Effector memory CD4-positive, alpha-beta T cell (primary cell): ENCODE measurements at regions not wholly inside any gene's neighbourhood (a gene's known extent, or its start where the extent isn't known, plus 50 kb on each side); places are given as distances from the start of the nearest gene placed in this dataset.

ENCODE experiments used
- DNase-seq, 3 donors: peaks; one replicate each; pipeline ENCODE4 v3.0.0-alpha.2; 2020
- H3K27ac ChIP-seq: 2 replicates; pipeline ENCODE4 v1.7.0; 2013; ENCODE audit warnings: mild to moderate bottlenecking, low read length, moderate library complexity; ENCODE audit not compliant: insufficient read depth, poor library complexity, severe bottlenecking
- H3K27me3 ChIP-seq: replicated peaks from 2 replicates; pipeline ENCODE4 v1.7.0; 2013; ENCODE audit warnings: mild to moderate bottlenecking, low read length; ENCODE audit not compliant: insufficient read depth, control insufficient read depth, poor library complexity, severe bottlenecking
- H3K36me3 ChIP-seq: 2 replicates; pipeline ENCODE4 v1.7.0; 2013; ENCODE audit warnings: mild to moderate bottlenecking, low read length, moderate library complexity; ENCODE audit not compliant: control insufficient read depth, insufficient read depth
- H3K4me1 ChIP-seq: 2 replicates; pipeline ENCODE4 v1.7.0; 2013; ENCODE audit warnings: low read length, mild to moderate bottlenecking; ENCODE audit not compliant: control insufficient read depth, insufficient read depth, poor library complexity, severe bottlenecking
- H3K4me3 ChIP-seq: 2 replicates; pipeline ENCODE4 v1.7.0; 2013; ENCODE audit warnings: low read length, low read depth, mild to moderate bottlenecking; ENCODE audit not compliant: insufficient read depth, poor library complexity, severe bottlenecking
- H3K9me3 ChIP-seq: 2 replicates; pipeline ENCODE4 v1.7.0; 2013; ENCODE audit warnings: mild to moderate bottlenecking, low read length, moderate library complexity; ENCODE audit not compliant: control insufficient read depth

GRCh38 chr11:80441821-80442220 is 1001.0 kb upstream of the TENM4 start:
- Histone ChIP-seq H3K27me3 (no peaks in the 10 kb centered on the region), H3K27ac (no peak overlapping the region), H3K4me3 (no peak overlapping the region), H3K9me3 (no peaks in the 10 kb centered on the region), H3K4me1 (no peaks in the 10 kb centered on the region), H3K36me3 (no peaks in the 10 kb centered on the region)
- no peak for DNase-seq

DNA sequence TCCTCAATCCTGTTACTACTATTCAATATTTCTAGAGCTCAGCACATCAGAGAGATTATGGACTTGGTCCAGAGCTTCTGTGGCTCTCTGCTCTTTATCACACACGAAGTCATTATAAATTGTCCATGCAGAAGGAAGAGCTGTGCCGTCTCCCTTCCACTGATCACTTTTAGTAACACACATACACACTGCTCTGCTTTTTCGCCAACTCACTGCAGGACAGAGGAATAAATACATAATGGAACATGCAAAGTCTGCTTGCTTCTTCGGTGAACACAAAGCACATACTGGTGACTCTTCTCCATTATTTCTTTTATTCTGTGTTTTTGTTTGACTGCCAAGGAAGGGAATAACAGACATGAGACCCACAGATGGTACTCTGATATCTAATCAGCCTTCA is 1000.0 kb upstream of the TENM4 start:
- no peaks in the 10 kb centered on the region for H3K4me1 ChIP-seq
- DNase-seq, result no peak
- no peaks in the 10 kb centered on the region for H3K9me3 ChIP-seq
- H3K27me3 ChIP-seq, result no peaks in the 10 kb centered on the region
- H3K4me3 ChIP-seq, result no peak overlapping the region
- no peak overlapping the region for H3K27ac ChIP-seq
- H3K36me3 ChIP-seq, result no peaks in the 10 kb centered on the region

DNA sequence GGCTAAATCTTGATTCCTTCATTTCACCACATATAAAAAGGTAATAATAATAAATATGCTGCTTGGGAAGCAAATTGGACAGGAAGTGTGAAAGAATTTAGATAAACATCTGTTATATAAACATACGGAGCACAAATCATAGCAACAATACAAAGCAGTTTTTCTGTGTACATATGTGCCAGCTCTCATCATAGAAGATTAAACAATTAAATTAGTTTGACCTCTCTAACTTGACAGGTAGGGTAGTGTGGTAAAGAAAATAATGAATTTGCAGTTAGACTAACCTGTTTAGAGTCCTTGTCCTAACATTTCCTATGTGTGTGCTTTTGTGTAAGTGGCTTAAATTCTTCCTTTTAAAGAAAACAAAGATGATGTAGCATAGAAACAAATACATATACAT is 995.7 kb upstream of the TENM4 start:
- H3K9me3 ChIP-seq, result no peaks in the 10 kb centered on the region
- DNase-seq, result no peak
- H3K36me3 ChIP-seq, result no peaks in the 10 kb centered on the region
- no peak overlapping the region for H3K27ac ChIP-seq
- no peak overlapping the region for H3K4me3 ChIP-seq
- no peaks in the 10 kb centered on the region for H3K27me3 ChIP-seq
- no peaks in the 10 kb centered on the region for H3K4me1 ChIP-seq

GRCh38 chr11:80435345-80435744 is 994.5 kb upstream of the TENM4 start:
- no peak overlapping the region for H3K4me3 ChIP-seq
- no peaks in the 10 kb centered on the region for H3K27me3 ChIP-seq
- no peaks in the 10 kb centered on the region for H3K9me3 ChIP-seq
- no peak for DNase-seq
- H3K36me3 ChIP-seq, result no peaks in the 10 kb centered on the region
- no peaks in the 10 kb centered on the region for H3K4me1 ChIP-seq
- H3K27ac ChIP-seq, result no peak overlapping the region

- no peak overlapping the region for H3K4me3 ChIP-seq
- H3K4me1 ChIP-seq, result no peaks in the 10 kb centered on the region
- no peak overlapping the region for H3K27ac ChIP-seq
- H3K9me3 ChIP-seq, result no peaks in the 10 kb centered on the region
- no peaks in the 10 kb centered on the region for H3K36me3 ChIP-seq
- H3K27me3 ChIP-seq, result no peaks in the 10 kb centered on the region
- DNase-seq, result no peak
Observed at GRCh38 chr11:80432057-80432456, 991.2 kb upstream of the TENM4 start.

DNA sequence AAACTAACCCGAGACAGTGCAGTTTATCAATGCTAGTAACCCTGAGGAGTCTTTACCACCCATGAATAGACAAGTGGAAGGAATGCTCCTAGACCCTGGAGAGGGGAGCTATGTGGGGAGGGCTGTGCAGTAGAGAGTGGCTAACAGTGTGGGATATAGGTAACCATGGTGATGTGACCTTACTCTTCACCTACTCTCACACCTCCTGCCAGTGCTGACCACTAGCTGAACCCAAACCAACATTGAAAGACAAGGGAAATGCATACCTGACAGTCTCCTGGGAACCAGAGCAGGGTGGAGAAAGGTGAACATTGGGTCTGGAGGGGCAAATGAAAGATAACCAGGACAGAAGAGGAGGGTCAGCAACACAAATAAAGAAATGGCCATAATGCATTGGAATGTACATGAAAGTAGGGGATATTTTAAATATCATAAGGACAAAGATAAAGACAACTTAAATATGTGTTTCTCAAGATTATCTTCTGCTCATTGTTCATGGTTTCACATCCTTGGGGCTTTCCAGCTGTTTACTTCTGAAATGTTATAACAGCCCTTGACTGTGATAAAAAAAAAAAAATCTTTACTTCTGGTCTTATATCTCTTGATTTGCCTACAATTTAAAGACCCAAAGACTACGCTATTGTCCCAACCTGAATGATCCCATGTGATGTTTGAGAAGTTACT is 983.3 kb upstream of the TENM4 start:
- H3K9me3 ChIP-seq, result no peaks in the 10 kb centered on the region
- no peaks in the 10 kb centered on the region for H3K4me1 ChIP-seq
- no peak overlapping the region for H3K27ac ChIP-seq
- DNase-seq, result no peak
- H3K36me3 ChIP-seq, result no peaks in the 10 kb centered on the region
- H3K27me3 ChIP-seq, result no peaks in the 10 kb centered on the region
- H3K4me3 ChIP-seq, result no peak overlapping the region

DNA sequence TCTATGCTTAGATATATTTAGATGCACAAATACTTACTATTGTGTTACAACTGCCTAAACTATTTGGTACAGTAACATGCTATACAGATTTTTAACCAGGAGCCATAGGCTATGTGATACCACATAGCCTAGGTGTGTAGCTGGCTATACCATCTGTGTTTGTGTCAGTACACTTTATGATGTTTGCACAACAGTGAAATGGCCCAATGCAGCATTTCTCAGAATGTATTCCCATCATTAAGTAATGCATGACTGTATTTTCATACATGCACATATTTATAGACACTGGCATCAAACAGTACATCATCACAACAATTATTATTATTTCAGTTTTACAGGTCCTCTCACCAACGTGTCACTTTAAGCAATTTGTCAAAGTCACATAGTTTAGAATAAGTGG is 979.5 kb upstream of the TENM4 start:
- no peaks in the 10 kb centered on the region for H3K9me3 ChIP-seq
- H3K4me1 ChIP-seq, result no peaks in the 10 kb centered on the region
- no peak overlapping the region for H3K4me3 ChIP-seq
- no peaks in the 10 kb centered on the region for H3K36me3 ChIP-seq
- DNase-seq, result no peak
- no peak overlapping the region for H3K27ac ChIP-seq
- no peaks in the 10 kb centered on the region for H3K27me3 ChIP-seq

GRCh38 chr11:80417681-80418080 is 976.9 kb upstream of the TENM4 start:
- H3K27ac ChIP-seq, result no peak overlapping the region
- DNase-seq, result no peak
- H3K27me3 ChIP-seq, result no peaks in the 10 kb centered on the region
- H3K9me3 ChIP-seq, result no peaks in the 10 kb centered on the region
- no peaks in the 10 kb centered on the region for H3K4me1 ChIP-seq
- H3K36me3 ChIP-seq, result no peaks in the 10 kb centered on the region
- H3K4me3 ChIP-seq, result no peak overlapping the region

DNA sequence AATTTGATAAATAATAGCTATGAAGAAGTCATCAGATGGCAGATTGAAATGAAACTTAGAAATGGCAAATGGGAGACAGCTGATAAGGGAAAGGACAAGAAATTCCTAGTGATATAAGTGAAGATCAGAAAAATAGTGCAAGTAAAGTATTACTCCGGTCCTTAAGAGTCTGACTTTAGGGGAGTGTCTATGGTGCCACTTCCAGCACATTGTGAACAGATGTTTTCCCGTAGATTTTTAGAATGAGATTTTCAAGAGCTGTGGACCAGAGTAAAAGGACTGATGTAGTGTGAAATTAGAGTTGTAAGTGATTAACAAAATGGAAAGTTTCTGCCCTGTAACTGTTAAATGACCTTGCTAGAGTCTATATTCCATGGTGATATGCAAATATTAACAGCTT is 974.8 kb upstream of the TENM4 start:
- H3K36me3 ChIP-seq, result no peaks in the 10 kb centered on the region
- no peak overlapping the region for H3K4me3 ChIP-seq
- no peaks in the 10 kb centered on the region for H3K9me3 ChIP-seq
- H3K27me3 ChIP-seq, result no peaks in the 10 kb centered on the region
- DNase-seq, result no peak
- H3K27ac ChIP-seq, result no peak overlapping the region
- H3K4me1 ChIP-seq, result no peaks in the 10 kb centered on the region

GRCh38 chr11:80414181-80415165 is 973.6 kb upstream of the TENM4 start:
- Histone ChIP-seq H3K27me3 (no peaks in the 10 kb centered on the region), H3K4me3 (no peak overlapping the region), H3K9me3 (peaks cover 3% of the 10 kb centered on the region), H3K27ac (no peak overlapping the region), H3K36me3 (no peaks in the 10 kb centered on the region), H3K4me1 (no peaks in the 10 kb centered on the region)
- no peak for DNase-seq
